Mucosa of stomach (tissue), 1 donor: ENCODE measurements at regions not wholly inside any gene's neighbourhood (a gene's known extent, or its start where the extent isn't known, plus 50 kb on each side); places are given as distances from the start of the nearest gene placed in this dataset.

Experiments
- H3K27me3 ChIP-seq: one replicate; pipeline ENCODE4 v1.7.0; 2013; ENCODE audit warnings: mild to moderate bottlenecking, low read length; ENCODE audit not compliant: control insufficient read depth, insufficient read depth
- H3K36me3 ChIP-seq: one replicate; pipeline ENCODE4 v1.7.0; 2013; ENCODE audit warnings: low read length; ENCODE audit not compliant: control insufficient read depth, insufficient read depth
- H3K4me1 ChIP-seq: one replicate; pipeline ENCODE4 v1.7.0; 2013; ENCODE audit warnings: mild to moderate bottlenecking, low read length; ENCODE audit not compliant: control insufficient read depth, insufficient read depth
- H3K4me3 ChIP-seq: one replicate; pipeline ENCODE4 v1.7.0; 2013; ENCODE audit warnings: low read length
- H3K9ac ChIP-seq: one replicate; pipeline ENCODE4 v1.7.0; 2013; ENCODE audit warnings: mild to moderate bottlenecking, low read length, moderate library complexity
- H3K9me3 ChIP-seq: one replicate; pipeline ENCODE4 v1.7.0; 2013; ENCODE audit warnings: mild to moderate bottlenecking, low read length, moderate library complexity; ENCODE audit not compliant: control insufficient read depth
- donor health status: Pancreatic carcinoma.

- H3K4me1 ChIP-seq = no peaks in the 10 kb centered on the region
- H3K9me3 ChIP-seq = no peaks in the 10 kb centered on the region
- H3K27me3 ChIP-seq = no peaks in the 10 kb centered on the region
- no peaks in the 10 kb centered on the region for H3K36me3 ChIP-seq
- no peak overlapping the region for H3K9ac ChIP-seq
- H3K4me3 ChIP-seq = no peak overlapping the region
Observed at GRCh38 chr13:22744688-22745452, 435.9 kb upstream of the SGCG start.

- Histone ChIP-seq H3K36me3 (no peaks in the 10 kb centered on the region), H3K4me3 (no peak overlapping the region), H3K27me3 (no peaks in the 10 kb centered on the region), H3K4me1 (no peaks in the 10 kb centered on the region), H3K9ac (no peak overlapping the region), H3K9me3 (no peaks in the 10 kb centered on the region)
Observed at GRCh38 chr13:22748866-22749577, 431.8 kb upstream of the SGCG start.

GRCh38 chr13:22749626-22750025 is 431.2 kb upstream of the SGCG start:
- H3K9me3 ChIP-seq = no peaks in the 10 kb centered on the region
- H3K36me3 ChIP-seq = no peaks in the 10 kb centered on the region
- no peak overlapping the region for H3K4me3 ChIP-seq
- H3K9ac ChIP-seq = no peak overlapping the region
- H3K27me3 ChIP-seq = no peaks in the 10 kb centered on the region
- H3K4me1 ChIP-seq = no peaks in the 10 kb centered on the region

GRCh38 chr13:22757530-22758120 is 423.2 kb upstream of the SGCG start:
- Histone ChIP-seq H3K9ac (no peak overlapping the region), H3K36me3 (no peaks in the 10 kb centered on the region), H3K4me3 (no peak overlapping the region), H3K9me3 (no peaks in the 10 kb centered on the region), H3K27me3 (no peaks in the 10 kb centered on the region), H3K4me1 (no peaks in the 10 kb centered on the region)

- Histone ChIP-seq H3K9me3 (no peaks in the 10 kb centered on the region), H3K9ac (no peak overlapping the region), H3K36me3 (no peaks in the 10 kb centered on the region), H3K4me1 (no peaks in the 10 kb centered on the region), H3K27me3 (no peaks in the 10 kb centered on the region), H3K4me3 (no peak overlapping the region)
Observed at GRCh38 chr13:22758245-22758644, 422.5 kb upstream of the SGCG start.

GRCh38 chr13:22761709-22762108 is 419.1 kb upstream of the SGCG start:
- Histone ChIP-seq H3K4me1 (no peaks in the 10 kb centered on the region), H3K9ac (no peak overlapping the region), H3K36me3 (no peaks in the 10 kb centered on the region), H3K27me3 (no peaks in the 10 kb centered on the region), H3K4me3 (no peak overlapping the region), H3K9me3 (no peaks in the 10 kb centered on the region)

- H3K4me1 ChIP-seq = no peaks in the 10 kb centered on the region
- no peak overlapping the region for H3K9ac ChIP-seq
- H3K4me3 ChIP-seq = no peak overlapping the region
- H3K9me3 ChIP-seq = no peaks in the 10 kb centered on the region
- H3K27me3 ChIP-seq = no peaks in the 10 kb centered on the region
- no peaks in the 10 kb centered on the region for H3K36me3 ChIP-seq
Observed at GRCh38 chr13:22765547-22765946, 415.2 kb upstream of the SGCG start.

- H3K4me3 ChIP-seq = no peak overlapping the region
- no peaks in the 10 kb centered on the region for H3K9me3 ChIP-seq
- H3K36me3 ChIP-seq = no peaks in the 10 kb centered on the region
- H3K27me3 ChIP-seq = no peaks in the 10 kb centered on the region
- H3K9ac ChIP-seq = no peak overlapping the region
- no peaks in the 10 kb centered on the region for H3K4me1 ChIP-seq
Observed at GRCh38 chr13:22770891-22771290, 409.9 kb upstream of the SGCG start.

- H3K9ac ChIP-seq = no peak overlapping the region
- H3K27me3 ChIP-seq = no peaks in the 10 kb centered on the region
- H3K4me1 ChIP-seq = no peaks in the 10 kb centered on the region
- no peaks in the 10 kb centered on the region for H3K36me3 ChIP-seq
- H3K9me3 ChIP-seq = no peaks in the 10 kb centered on the region
- no peak overlapping the region for H3K4me3 ChIP-seq
Observed at GRCh38 chr13:22773465-22773864, 407.3 kb upstream of the SGCG start.

- Histone ChIP-seq H3K4me3 (no peak overlapping the region), H3K9me3 (no peaks in the 10 kb centered on the region), H3K4me1 (no peaks in the 10 kb centered on the region), H3K9ac (no peak overlapping the region), H3K27me3 (no peaks in the 10 kb centered on the region), H3K36me3 (no peaks in the 10 kb centered on the region)
Observed at GRCh38 chr13:22776394-22777186, 404.2 kb upstream of the SGCG start.

GRCh38 chr13:22777207-22777606 is 403.6 kb upstream of the SGCG start:
- Histone ChIP-seq H3K9me3 (no peaks in the 10 kb centered on the region), H3K4me3 (no peak overlapping the region), H3K4me1 (no peaks in the 10 kb centered on the region), H3K36me3 (no peaks in the 10 kb centered on the region), H3K9ac (no peak overlapping the region), H3K27me3 (no peaks in the 10 kb centered on the region)
